HG03354 (cell line): ENCODE measurements at regions not wholly inside any gene's neighbourhood (a gene's known extent, or its start where the extent isn't known, plus 50 kb on each side); places are given as distances from the start of the nearest gene placed in this dataset.
"Not testable (repeated sequence)": the region's sequence is repeated elsewhere in the genome, so short reads cannot be mapped to it uniquely, and the experiment has no call there.

Experiments
- ATAC-seq: cut with Tn5 transposase; IDR thresholded peaks from one replicate; pipeline ENCODE4 v1.9.1; 2021; ENCODE audit warnings: mild to moderate bottlenecking; ENCODE audit not compliant: unreplicated experiment, poor library complexity, severe bottlenecking

DNA sequence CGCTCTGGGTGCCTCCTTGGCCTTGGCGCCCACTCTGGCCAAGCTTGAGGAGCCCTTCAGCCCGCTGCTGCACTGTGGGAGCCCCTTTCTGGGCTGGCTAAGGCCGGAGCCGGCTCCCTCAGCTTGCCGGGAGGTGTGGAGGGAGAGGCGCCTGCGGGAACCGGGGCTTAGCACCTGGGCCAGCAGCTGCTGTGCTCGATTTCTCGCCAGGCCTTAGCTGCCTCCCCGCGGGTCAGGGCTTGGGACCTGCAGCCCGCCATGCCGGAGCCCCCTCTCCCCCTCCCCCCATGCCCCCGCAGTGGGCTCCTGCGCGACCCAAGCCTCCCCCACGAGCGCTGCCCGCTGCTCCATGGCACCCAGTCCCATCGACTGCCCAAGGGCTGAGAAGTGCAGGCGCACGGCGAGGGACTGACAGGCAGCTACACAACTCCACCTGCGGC, 782.4 kb downstream of the METTL15 start:
- ATAC-seq, result not testable (repeated sequence)

DNA sequence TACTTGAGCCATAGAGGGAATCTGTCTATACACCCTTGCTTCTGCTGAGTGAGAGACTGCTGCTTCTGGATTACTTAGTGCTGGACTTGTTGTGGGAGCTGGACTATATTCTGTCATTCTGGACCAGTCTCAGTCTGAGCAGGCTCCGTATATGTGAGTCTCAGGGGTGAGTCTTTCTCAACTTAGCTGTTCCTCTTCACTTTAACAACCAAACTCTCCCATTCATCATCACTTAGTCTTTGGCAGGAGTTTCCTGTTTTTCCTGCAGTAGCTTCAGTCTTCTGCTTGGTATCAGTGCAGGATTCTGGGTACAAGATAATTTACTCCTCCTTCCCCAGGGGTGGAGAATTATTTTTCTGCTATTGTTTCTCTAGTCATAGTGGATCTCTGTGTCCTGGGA, 779.5 kb downstream of the METTL15 start:
- ATAC-seq, result no peak

DNA sequence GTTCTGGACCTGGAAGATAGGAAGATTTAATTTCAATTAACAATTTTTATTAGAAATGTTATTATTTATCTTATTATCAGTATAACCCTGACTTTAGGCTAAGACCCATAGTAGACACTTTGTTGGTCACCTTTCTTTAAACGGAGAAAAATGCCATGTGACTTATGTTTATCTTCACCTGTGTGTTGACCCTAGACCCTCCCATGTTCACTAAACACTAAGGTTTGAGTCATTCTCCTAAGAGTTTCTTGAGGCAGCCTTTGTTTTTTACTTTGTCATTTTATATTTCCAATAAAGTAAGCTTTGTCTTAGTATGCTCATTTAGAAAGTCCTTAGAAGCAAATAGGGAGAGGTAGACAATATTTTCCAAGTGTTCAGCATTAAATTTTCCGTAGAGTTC, 771.7 kb downstream of the METTL15 start:
- no peak for ATAC-seq

DNA sequence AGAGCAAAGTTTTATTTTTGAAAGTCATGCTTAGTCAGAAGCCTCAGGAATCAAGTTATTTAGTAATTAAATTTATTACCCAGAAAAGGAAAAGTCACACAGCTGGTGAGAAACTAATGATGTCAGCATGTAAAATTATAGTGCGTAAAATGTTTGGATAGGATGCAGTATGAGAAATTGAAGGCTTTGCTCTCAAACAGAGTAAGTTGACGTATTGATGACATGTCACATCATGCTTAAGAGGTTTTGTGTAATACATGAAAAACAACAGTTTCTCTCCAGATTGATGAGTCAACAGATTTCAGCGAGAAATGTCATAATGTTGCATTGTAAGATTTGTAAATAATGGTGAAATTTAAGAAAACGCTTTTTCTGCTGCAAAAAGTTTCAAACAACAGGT, 769.8 kb downstream of the METTL15 start:
- no peak for ATAC-seq

DNA sequence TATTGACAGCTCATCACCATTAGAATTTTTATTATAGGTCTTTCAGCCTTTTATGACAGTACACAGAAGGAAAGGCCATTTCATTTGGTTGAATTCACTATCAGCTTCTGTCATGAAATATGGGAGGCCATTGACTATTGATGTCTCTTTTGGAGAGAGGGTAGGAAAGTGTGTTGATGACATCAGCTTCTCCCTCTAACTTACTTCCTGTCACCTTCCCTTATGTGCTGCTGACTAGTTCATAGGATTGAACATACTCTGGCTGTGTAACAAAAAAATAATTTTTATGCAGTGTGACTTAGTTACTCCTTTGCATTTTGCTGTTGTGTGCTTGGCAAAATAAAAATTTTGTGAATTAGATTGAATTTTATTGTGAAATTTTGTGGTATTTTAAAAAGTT, 769.2 kb downstream of the METTL15 start:
- ATAC-seq, result no peak

DNA sequence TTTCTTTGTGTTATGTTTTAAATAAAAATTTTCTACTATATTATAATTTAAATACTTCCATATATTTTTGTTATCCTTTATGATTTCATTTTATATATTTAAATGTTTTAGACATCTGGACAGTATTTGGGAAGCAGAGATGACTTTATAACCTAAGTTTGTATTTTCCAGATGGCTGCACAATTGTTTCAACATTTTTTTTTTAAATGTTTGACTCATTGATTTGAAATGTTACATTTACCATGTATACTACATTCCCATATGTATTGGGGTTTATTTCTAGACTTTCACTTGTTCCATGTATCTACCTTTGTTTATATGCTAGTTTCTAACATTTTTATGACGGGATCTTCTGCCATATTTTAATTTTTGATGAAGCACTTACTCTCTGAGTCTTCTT, 766.5 kb downstream of the METTL15 start:
- no peak for ATAC-seq

DNA sequence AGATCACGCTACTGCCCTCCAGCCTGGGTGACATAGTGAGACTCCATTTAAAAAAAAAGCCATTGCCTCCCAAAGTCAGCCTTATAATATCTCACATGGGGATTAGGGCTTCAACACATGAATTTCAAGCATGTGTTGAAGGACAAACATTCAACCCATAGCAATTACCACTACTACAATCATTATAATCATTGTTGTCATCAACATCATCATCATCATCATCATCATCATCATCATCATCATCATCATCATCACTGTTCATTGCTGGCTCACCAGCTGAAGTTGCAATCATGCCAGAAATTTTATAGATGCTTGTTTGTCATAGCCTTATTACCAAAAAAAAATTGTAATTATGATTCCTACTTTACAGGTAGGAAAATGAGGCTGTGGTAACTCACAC, 762.9 kb downstream of the METTL15 start:
- no peak for ATAC-seq

DNA sequence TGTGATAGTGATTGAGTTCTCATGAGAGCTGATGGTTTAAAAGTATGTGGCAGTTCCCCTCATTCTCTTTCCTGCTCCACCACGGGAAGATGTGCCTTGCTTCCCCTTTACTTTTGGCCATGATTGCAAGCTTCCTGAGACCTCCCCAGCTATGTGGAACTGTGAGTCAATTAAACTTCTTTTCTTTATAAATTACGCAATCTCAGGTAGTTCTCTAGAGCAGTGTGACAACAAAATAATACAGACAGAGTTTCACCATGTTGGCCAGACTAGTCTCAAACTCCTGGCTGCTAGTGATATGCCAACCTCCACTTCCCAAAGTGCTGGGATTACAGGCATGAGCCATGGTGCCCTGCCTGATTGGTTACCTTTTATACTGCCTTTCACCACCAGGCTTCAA, 755.2 kb downstream of the METTL15 start:
- no peak for ATAC-seq

DNA sequence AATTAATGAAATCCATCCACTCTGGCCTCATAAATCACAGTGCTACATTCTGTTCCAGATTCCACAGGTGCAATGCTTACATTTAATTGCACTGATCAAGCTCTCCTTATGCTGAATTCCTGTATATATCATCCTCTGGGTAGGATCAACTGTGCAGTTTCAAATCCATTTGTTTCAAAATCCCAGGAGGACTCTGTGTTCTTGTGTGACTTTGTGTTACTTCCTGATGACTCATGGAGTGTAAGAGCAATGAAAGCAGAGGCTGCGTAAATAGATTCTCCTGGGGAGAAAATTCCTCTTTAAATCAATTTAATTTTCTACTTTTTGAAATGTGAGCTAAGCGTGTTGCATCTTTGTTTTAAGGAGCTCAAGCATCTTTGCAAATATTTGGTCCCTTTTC, 752.7 kb downstream of the METTL15 start:
- no peak for ATAC-seq

DNA sequence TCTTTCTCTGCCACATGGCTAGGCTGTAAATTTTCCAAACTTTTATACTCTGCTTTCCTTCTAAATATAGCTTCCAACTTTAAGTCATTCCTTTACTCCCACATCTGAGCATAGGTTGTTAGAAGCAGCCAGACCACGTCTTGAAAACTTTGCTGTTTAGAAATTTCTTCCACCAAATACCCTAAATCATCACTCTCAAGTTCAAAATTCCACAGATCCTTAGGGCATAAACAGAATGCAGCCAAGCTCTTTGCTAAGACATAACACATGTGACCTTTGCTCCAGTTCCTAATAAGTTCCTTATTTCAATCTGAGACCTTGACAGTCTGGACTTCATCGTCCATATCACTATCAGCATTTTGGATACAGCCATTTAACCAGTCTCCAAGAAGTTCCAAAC, 749.9 kb downstream of the METTL15 start:
- no peak for ATAC-seq

DNA sequence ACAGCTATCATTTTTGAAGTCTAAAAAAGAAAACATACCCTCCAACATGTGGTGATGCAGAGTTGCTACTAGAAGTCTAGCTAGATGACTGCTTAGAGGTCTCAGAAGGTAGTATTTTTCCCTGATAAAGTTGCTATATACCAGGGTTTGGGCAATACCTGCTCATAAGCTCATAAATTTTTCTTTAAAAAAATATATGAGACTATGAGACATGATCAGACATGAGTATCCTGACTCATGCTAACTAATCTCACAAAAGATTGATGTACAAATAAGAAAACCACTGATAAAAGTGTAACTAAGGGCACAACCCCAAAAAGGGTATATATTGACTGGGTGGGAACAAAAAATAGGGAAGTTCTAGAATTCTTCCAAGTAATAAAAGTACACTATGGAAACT, 740.9 kb downstream of the METTL15 start:
- no peak for ATAC-seq

DNA sequence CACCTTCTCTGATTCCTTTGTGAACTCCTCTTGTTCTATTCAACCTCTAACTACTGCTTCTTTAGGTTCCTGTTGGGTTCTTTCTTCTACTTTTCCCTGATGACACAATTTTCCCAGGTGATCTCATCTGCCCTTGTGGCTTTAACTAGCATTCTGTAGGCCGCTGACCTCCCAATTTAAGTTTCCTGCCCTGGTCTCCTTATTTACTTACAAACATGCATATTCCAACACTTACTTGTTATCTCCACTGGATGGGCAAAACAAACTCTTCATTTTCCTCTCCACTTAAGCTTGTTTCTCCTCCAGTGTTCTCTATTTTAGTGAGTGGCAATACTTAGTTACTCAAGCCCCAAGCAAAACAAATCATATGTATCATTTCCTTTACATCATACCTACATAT, 734.5 kb downstream of the METTL15 start:
- ATAC-seq, result no peak

DNA sequence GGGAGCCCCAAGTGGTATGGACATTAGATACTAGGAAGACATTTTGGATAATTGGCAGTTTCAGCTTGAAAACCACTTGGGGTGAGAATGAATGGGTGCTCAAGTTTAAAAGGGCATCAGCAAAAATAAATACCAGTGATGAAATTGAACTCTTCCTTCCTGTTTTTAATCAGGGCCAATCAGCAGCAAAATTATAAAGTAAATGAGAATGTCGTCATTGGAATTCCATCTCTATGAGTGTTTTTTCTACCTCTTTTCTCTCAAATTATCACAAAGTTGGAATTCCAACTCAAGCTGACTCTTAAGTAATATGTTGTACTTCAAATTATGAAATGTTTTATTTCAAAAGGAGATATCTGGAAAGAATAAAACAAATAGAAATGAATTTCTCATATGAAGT, 730.6 kb downstream of the METTL15 start:
- ATAC-seq, result no peak

DNA sequence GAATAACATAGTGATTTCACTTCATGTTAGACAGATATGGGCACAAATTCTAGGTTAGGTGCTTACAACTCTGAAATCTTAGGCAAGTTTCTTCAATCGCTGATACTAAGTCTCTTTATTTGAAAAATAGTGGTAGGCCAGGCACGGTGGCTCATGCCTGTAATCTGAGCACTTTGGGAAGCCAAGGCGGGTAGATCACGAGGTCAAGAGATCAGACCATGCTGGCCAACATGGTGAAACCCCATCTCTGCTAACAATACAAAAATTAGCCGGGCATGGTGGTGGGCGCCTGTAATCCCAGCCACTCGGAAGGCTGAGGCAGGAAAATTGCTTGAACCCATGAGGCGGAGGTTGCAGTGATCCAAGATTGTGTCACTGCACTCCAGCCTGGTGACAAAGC, 729.4 kb downstream of the METTL15 start:
- ATAC-seq, result no peak

DNA sequence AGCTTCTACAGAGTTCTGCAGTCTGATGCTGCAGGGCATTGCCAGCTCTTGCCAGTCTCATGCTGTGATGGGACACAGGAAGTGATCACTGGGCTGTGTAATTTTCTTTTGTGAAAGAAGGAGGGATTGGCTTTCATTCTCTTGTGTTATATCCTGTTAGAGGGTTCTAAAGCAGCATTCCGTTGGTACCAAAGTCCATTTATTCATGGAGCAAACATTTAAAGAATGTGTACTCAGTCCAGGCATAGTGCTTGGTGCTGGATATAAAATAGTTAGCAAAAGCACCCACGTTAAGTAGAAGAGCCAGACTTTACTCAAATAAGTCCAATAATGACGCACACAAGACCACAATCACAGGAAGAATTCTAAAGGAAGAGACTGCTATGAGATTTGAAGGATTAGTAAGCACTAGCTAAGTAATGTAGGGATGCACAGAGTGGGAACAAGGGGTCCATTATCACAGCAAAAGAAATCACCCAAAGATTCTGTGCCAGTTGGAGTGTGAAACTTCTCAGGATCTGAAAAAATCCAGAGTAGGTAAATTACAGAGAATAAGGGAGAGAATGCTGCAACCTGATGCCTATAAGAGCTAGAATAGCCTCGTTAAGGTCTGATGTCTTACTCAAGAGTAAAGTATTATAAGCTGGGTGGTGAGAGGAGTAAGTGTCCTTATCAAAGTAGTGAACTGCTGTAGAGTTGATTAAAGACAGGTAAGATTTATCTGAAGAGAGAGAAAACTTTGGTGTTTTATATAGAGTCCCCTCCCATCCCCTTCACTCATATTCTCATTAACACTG, 728.3 kb downstream of the METTL15 start:
- ATAC-seq, result no peak

DNA sequence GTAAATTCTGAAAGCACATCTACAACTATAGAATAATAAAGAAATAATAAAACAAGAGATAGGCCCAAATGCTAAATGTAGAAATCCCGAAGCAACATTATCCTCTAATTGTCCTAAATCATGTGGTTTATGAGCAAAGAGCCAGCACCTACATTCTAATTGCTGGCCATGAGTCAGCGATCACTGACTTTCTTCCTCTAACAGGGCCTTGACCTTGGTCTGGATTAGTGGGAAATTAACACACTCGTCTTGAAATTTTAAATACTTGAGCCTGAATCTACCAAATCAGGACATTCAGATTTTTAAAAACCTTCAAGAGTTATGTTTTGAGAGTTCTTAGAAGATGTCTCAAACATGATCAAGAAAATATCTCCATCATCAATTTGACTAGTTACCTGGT, 727.6 kb downstream of the METTL15 start:
- no peak for ATAC-seq

DNA sequence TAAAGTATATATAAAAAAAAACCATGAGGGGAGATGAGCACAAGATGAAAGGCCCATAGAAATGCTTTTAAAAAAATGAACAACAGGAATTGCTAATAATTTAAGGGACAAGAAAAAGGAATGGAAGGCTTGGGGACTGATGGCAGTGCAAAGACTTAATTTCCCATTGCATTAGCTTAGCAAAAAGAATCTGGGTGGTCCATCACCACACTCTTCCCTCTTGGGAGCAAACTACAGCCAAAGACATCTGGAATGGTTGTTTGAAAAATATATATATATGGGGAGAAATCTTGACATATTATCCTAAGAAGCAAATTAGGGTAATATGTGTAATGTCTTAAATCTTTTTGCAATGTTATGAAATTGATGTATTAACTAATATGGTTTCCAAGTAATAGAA, 727.1 kb downstream of the METTL15 start:
- ATAC-seq, result no peak

DNA sequence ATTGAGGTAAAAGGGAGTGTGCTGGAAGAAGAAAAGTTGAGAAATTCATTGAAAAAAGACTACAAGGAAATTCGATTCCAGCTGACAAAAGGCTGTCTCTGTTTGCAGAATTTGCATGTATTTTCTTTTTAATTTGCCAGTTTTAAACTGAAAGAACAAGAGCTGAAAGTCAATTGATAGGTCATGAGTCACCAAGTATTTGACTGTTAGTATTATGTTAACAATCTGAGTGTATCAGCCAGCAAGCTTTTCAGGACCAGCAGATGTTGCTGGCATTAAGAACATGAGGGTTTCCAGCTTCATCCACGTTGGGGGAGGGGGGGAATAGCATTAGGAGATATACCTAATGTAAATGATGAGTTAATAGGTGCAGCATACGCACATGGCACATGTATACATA, 726.7 kb downstream of the METTL15 start:
- ATAC-seq, result no peak

DNA sequence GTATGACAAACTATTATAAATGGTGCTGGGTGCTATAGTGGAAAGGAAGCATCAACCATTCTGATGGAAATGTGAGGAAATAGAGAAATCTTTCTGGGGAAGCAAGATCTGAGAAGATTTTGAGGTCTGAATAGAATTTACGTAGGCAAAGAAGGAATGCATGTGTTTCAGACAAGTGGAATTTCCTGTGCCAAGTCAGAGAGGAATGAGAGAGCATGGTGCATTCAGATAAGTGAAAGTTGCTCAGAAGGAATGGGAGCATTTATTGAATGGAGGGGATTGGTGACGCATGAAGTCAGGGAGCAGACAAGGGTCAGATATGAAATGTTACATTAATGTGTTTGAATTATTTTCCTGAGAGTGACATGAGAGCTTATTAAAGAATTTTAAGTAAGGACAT, 725.5 kb downstream of the METTL15 start:
- no peak for ATAC-seq

DNA sequence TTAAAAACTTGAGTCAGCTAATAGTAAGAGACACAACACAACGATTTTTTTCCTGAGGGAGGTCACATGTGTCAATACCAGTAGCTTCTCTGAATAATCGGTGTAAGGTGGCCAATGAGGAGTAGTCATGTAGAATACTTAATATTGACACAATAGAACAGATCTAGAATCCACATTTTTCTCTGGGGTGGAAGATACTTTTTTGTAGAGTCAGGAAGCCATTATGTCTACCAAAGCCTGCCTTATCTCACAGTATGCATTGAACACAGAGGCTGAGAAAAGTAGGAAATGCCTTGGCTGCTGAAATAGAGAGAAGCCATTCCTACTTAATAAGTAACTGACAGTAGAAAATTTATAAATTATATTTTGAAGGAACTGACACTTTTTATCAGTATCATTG, 725.0 kb downstream of the METTL15 start:
- no peak for ATAC-seq

DNA sequence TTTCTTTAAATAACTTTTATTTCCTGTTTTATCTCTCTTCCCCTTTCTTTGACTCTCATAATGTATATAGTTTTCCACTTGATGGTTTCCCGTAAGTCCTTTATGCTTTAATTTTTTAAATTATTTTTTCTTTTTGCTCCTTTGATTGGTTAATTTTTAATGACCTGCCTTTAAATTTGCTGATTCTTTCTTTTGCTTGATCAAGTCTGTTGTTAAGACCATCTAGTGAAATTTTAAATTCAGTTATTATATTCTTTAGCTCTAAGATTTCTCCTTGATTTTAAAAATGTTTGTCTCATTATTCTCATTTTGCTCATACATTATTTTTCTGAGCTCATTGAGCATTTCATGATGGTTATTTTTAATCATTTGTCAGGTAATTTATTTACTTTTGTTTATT, 718.6 kb downstream of the METTL15 start:
- ATAC-seq, result no peak

DNA sequence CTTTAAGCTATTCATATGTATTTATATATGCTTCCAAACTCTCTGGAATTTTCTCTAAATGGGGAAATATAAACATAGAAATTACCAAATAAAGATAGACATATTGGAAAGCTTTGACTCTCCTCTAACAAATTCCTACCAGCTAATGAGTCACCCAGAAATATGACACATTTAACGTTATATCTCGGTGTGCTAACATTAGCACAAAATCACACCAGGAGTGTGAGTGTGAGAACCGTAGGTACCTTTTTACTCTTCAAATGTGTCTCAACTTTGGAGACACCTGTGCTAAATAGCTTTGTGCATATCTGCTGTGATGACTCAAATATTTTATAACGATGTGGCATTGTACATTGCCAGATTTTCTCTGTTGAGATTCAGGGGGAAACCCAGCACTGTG, 714.4 kb downstream of the METTL15 start:
- no peak for ATAC-seq
